ENCODE measurements at regions not wholly inside any gene's neighbourhood (a gene's known extent, or its start where the extent isn't known, plus 50 kb on each side); places are given as distances from the start of the nearest gene placed in this dataset.

- no peak for TF ChIP-seq CTCF (IDR thresholded peaks at IDR 0.05)
- no peak for TF ChIP-seq POLR2A (IDR thresholded peaks at IDR 0.05)
Measured at GRCh38 chr7:96636342-96636860, 73.2 kb downstream of the SEM1 start.
